GM12874 (cell line): ENCODE measurements at regions not wholly inside any gene's neighbourhood (a gene's known extent, or its start where the extent isn't known, plus 50 kb on each side); places are given as distances from the start of the nearest gene placed in this dataset.

Experiments
- TF ChIP-seq, protein P1 (sequence below): IDR thresholded peaks from 2 replicates; pipeline ENCODE4 v1.5.1; 2011; ENCODE audit warnings: low read depth, mild to moderate bottlenecking, control low read depth, low read length, moderate library complexity; ENCODE audit not compliant: insufficient read depth

DNA sequence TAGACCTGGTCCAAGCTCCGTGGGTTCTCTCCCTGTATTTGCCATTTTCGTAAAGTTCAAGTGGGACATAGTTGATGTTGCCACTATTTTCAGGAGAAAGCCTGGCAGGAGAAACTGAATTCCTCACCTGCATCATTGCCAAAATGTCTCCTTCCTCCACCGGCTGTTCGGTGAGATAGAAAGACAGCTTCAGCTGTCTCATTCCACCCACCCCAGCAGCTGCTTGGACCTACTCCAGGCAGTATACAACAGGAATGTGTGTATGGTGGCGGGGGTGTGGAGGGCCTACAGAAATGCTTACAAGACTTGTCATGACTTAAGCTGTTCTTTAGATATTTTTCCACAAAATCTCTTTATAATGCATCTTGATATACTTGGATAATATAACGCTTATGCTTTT is 132.7 kb upstream of the RAP2B start:
- TF ChIP-seq, protein P1, sequence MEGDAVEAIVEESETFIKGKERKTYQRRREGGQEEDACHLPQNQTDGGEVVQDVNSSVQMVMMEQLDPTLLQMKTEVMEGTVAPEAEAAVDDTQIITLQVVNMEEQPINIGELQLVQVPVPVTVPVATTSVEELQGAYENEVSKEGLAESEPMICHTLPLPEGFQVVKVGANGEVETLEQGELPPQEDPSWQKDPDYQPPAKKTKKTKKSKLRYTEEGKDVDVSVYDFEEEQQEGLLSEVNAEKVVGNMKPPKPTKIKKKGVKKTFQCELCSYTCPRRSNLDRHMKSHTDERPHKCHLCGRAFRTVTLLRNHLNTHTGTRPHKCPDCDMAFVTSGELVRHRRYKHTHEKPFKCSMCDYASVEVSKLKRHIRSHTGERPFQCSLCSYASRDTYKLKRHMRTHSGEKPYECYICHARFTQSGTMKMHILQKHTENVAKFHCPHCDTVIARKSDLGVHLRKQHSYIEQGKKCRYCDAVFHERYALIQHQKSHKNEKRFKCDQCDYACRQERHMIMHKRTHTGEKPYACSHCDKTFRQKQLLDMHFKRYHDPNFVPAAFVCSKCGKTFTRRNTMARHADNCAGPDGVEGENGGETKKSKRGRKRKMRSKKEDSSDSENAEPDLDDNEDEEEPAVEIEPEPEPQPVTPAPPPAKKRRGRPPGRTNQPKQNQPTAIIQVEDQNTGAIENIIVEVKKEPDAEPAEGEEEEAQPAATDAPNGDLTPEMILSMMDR: no peak

DNA sequence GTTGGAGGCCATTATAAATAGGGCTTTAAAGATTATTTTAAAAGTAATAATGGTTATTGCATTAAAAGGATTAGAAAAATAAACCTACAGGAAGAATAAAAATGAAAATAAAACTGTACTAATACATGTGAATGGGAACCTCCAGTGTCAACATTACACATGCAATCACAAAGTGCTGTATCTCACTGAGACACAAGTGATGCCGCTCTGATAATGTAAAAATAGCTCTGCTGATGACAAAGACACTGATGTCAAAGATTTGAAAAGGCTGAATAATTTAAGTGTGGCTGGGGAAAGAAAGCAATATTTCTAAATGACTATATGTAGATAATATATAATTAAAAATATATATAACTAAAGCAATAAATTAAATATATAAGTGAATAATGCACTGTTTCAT is 129.1 kb upstream of the RAP2B start:
- TF ChIP-seq, protein P1: no peak

DNA sequence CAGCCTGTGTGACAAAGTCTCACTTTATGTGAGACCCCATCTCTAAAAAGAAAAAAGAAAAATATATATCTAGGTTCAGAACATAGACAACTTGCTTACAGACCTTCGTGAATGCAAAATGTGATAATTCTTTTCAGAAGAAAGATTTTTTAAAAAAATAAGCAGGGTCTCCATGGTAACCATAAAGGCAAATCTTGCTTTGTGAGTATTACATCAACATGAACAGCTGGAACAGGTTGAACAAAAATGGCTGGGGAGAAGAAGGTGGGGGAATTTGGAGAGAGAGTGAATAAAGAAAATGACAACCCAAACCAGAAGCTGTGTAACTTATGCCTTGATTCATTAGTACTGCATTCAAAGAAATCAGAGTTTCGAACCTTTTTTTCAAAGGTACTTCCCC is 125.2 kb upstream of the RAP2B start:
- TF ChIP-seq, protein P1: no peak

DNA sequence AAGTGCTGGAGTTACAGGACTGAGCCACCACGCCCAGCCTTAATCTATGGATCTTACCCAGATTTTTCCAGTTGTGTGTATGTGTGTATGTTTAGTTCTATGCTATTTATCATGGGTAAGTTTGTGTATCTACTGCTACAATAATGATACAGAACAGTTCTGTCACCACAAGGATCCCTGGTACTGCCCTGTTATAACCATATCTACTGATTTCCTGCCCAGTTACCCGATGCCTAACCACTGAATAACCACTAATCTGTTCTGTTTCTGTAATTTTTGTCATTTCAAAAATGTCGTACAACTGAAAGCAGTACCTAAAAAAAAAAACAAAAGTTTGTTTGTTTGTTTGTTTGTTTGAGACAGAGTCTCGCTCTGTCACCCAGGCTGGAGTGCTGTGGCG is 123.7 kb upstream of the RAP2B start:
- TF ChIP-seq, protein P1: no peak

DNA sequence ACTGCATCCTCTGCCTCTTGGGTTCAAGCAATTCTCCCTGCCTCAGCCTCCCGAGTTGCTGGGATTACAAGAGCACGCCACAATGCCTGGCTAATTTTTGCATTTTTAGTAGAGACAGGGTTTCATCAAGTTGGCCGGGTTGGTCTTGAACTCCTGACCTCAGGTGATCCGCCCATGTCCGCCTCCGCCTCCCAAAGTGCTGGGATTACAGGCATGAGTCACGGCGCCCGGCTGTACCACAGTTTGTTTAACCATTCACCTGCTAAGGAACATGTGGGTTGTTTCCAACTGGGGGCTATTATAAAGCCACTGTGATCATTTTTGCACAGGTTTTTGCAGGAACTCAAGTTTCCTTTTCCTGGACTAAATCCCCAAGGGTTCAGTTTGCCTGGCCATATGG is 123.2 kb upstream of the RAP2B start:
- TF ChIP-seq, protein P1: no peak

DNA sequence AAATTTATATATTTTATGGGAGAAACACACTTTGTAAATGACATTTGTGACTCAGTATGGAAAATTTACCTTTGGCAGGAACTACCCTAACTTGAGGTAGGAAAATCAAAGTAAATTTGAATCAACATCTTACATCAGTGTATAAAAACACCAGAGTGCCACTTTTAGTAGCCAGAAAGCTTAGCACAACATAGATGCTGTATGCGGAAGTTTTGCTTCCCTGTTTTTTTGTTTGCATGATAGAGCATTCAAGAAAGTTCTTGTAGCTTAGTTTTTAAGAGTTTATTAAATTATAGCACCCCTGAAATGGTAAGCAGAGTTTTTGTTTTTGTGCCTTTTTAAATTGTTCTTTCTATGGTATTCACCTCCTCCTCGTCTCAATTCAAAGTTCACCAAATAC is 120.8 kb upstream of the RAP2B start:
- TF ChIP-seq, protein P1: no peak

DNA sequence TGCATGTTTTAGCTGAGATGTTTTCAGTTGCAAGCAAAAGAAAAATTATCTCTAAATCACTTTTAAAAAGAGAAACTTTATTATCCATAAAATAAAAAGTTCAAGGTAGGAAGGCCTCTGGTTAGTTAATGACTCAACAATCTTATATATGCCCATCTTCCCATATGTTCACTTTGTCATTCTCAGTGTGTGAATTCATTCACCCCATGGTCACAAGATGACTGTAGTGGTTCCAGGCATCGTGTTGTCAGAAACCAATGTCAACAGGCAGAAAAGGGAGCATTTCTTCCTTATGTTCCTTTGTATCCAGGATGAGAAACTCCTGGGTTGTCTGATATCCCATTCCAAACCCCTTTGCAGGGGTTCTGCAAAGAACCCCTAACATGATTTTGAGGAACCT is 119.9 kb upstream of the RAP2B start:
- TF ChIP-seq, protein P1: no peak
